Naive thymus-derived CD4-positive, alpha-beta T cell (primary cell): ENCODE measurements at regions not wholly inside any gene's neighbourhood (a gene's known extent, or its start where the extent isn't known, plus 50 kb on each side); places are given as distances from the start of the nearest gene placed in this dataset.

Experiments
- ATAC-seq: fragments of 150-1000 bp; cut with Tn5 transposase; 2 replicates; pipeline ENCODE4 v1.10.0; 2021; ENCODE audit warnings: mild to moderate bottlenecking, moderate library complexity
- CTCF ChIA-PET: fragments of 350-600 bp; sonication (Branson Sonifier 250); formaldehyde crosslinking; loops from one replicate; lab custom pipeline; 2021; ENCODE audit warnings: antibody characterized with exemption; lab: Charles Lee
- POLR2A ChIA-PET: fragments of 350-600 bp; sonication (Branson Sonifier 250); formaldehyde crosslinking; loops from one replicate; lab custom pipeline; 2021; ENCODE audit warnings: antibody characterized with exemption, inconsistent platforms; lab: Charles Lee
- DNase-seq, 9 donors: peaks; one replicate each; pipeline versions ENCODE4 v3.0.0 to v3.0.0-alpha.2; 2020 to 2022; ENCODE audit warnings: mixed read lengths in 1 of 9
- H3K27ac ChIP-seq: one replicate; pipeline ENCODE4 v1.7.0; 2013; ENCODE audit warnings: mild to moderate bottlenecking, low read depth, low read length, moderate library complexity
- H3K27me3 ChIP-seq, 2 donors: one replicate each; pipeline ENCODE4 v1.7.0; 2013; ENCODE audit warnings: low read length in 2 of 2, mild to moderate bottlenecking in 2 of 2, moderate library complexity in 2 of 2; ENCODE audit not compliant: control insufficient read depth in 2 of 2, insufficient read depth in 2 of 2
- H3K36me3 ChIP-seq, 3 experiments: 1 replicate in 2 of 3; 2 replicates in 1 of 3; pipeline ENCODE4 v1.7.0; 2013; ENCODE audit warnings: low read length in 3 of 3, mild to moderate bottlenecking in 3 of 3, moderate library complexity in 1 of 3; ENCODE audit not compliant: insufficient read depth in 3 of 3, control insufficient read depth in 2 of 3
- H3K4me1 ChIP-seq, 2 donors: one replicate each; pipeline ENCODE4 v1.7.0; 2013; ENCODE audit warnings: low read length in 2 of 2, mild to moderate bottlenecking in 2 of 2, moderate library complexity in 1 of 2; ENCODE audit not compliant: control insufficient read depth in 2 of 2, insufficient read depth in 2 of 2
- H3K4me3 ChIP-seq: 2 replicates; pipeline ENCODE4 v1.7.0; 2013; ENCODE audit warnings: mild to moderate bottlenecking, low read length
- H3K9me3 ChIP-seq, 3 experiments: 1 replicate in 2 of 3; 2 replicates in 1 of 3; pipeline ENCODE4 v1.7.0; 2013; ENCODE audit warnings: low read length in 3 of 3; ENCODE audit not compliant: control insufficient read depth in 2 of 3
- H3K27ac Mint-ChIP-seq, 9 donors: one replicate each; pipeline ENCODE4 v1.8.0; 2020 to 2022; ENCODE audit warnings: mixed read lengths in 9 of 9, mild to moderate bottlenecking in 8 of 9, moderate library complexity in 5 of 9, inconsistent platforms in 2 of 9
- H3K27me3 Mint-ChIP-seq, 5 donors: one replicate each; pipeline ENCODE4 v1.8.0; 2021 to 2022; ENCODE audit warnings: mixed read lengths in 5 of 5, mild to moderate bottlenecking in 1 of 5
- H3K36me3 Mint-ChIP-seq, 5 donors: one replicate each; pipeline ENCODE4 v1.8.0; 2020 to 2022; ENCODE audit warnings: mixed read lengths in 5 of 5, mild to moderate bottlenecking in 3 of 5, inconsistent platforms in 1 of 5
- H3K4me1 Mint-ChIP-seq, 7 donors: one replicate each; pipeline ENCODE4 v1.8.0; 2020 to 2022; ENCODE audit warnings: mixed read lengths in 7 of 7, mild to moderate bottlenecking in 3 of 7, inconsistent platforms in 1 of 7
- H3K4me3 Mint-ChIP-seq, 10 donors: one replicate each; pipeline ENCODE4 v1.8.0; 2020 to 2022; ENCODE audit warnings: mild to moderate bottlenecking in 10 of 10, mixed read lengths in 10 of 10, moderate library complexity in 6 of 10, inconsistent platforms in 2 of 10
- H3K9me3 Mint-ChIP-seq, 11 donors: one replicate each; pipeline ENCODE4 v1.8.0; 2020 to 2022; ENCODE audit warnings: mixed read lengths in 11 of 11, mild to moderate bottlenecking in 4 of 11, inconsistent platforms in 1 of 11, moderate library complexity in 1 of 11
- intact Hi-C, 2 donors: fragments of 100-400 bp; cut with micrococcal nuclease; formaldehyde crosslinking; loops; one replicate each; pipeline ENCODE4 v1.15.1; 2023

DNA sequence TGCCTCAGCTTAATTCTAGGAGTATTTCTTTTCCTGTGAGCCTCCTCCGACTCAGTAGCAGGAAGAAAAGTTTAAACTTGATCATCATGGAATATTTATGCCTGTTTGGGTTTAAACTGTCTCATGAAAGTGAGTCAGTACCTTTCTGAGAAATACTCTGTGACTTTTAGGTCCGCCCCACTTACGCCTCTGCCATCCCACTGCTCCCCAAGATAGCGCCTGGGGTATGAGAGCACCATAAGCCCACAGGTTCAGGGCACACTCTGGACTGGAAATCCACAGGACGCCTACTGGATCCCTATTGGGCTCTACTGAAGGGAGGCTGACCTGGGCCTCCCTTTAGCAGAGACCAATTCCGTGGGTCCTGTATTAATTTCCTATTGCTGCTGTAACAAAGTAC, 175.8 kb upstream of the CDH20 start:
- H3K27ac Mint-ChIP-seq = no peak overlapping the region
- no peak overlapping the region for H3K27ac ChIP-seq
- no peak overlapping the region for H3K4me3 Mint-ChIP-seq
- no peak for DNase-seq
- no peaks in the 10 kb centered on the region for H3K36me3 ChIP-seq
- intact Hi-C loops = no loop called here
- H3K36me3 Mint-ChIP-seq = no peaks in the 10 kb centered on the region
- POLR2A ChIA-PET = no interaction called here
- no peaks in the 10 kb centered on the region for H3K27me3 Mint-ChIP-seq
- ATAC-seq = no peak
- H3K9me3 Mint-ChIP-seq = peaks cover 0 to 6% (median 0%) of the 10 kb centered on the region in 11 donors
- no peak overlapping the region for H3K4me3 ChIP-seq
- H3K27me3 ChIP-seq = no peaks in the 10 kb centered on the region
- H3K4me1 Mint-ChIP-seq = no peaks in the 10 kb centered on the region
- H3K9me3 ChIP-seq = no peaks in the 10 kb centered on the region
- no peaks in the 10 kb centered on the region for H3K4me1 ChIP-seq
- CTCF ChIA-PET = no interaction called here

DNA sequence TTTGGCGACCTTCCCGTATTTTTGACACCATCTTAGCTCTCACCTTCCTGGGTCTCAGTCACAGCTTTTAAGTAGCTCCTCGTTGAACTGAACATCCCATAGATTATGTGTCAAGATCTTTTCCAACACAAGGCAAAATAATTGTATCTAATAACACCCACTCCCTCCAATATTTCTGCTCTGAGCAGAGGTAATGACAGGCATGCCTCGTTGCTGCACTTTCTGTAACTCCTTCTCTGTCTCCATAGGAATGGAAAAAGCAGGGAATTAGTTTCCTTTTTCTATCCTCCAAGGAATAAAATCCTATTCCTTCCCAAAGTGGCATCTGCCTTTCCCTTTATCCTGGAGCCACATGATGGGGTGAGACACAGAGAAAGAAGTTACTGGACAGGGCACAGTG, 174.0 kb upstream of the CDH20 start:
- POLR2A ChIA-PET = no interaction called here

DNA sequence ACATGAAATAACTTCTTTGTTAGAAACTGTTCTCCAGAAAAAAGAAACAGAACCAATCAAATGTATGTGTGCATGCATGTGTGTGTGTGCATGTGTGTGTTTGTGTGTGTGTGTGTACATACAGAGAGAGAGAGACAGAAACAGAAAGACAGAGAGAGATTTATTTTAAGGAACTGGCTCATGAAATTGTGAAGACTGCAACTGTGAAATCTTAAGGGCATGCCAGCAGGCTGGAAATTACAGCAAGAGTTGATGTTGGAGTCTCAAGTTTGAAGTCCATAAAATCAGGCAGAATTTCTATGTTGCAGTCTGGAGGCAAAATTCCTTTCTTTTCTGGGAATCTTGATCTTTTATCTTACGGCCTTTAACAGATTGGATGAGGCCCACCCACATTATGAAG, 168.9 kb upstream of the CDH20 start:
- H3K4me1 Mint-ChIP-seq = no peaks in the 10 kb centered on the region
- Histone ChIP-seq H3K36me3 (no peaks in the 10 kb centered on the region), H3K27ac (no peak overlapping the region), H3K4me1 (no peaks in the 10 kb centered on the region), H3K27me3 (no peaks in the 10 kb centered on the region), H3K9me3 (no peaks in the 10 kb centered on the region), H3K4me3 (no peak overlapping the region)
- H3K36me3 Mint-ChIP-seq = no peaks in the 10 kb centered on the region
- CTCF ChIA-PET = no interaction called here
- H3K9me3 Mint-ChIP-seq = peaks cover 0 to 5% (median 0%) of the 10 kb centered on the region in 11 donors
- POLR2A ChIA-PET = no interaction called here
- no peak overlapping the region for H3K4me3 Mint-ChIP-seq
- no peak overlapping the region for H3K27ac Mint-ChIP-seq
- peaks cover 0 to 3% (median 0%) of the 10 kb centered on the region in 5 donors for H3K27me3 Mint-ChIP-seq
- DNase-seq (no peak), ATAC-seq (no peak)
- intact Hi-C loops = no loop called here

More for the DNA sequence above, 174.0 kb upstream of the CDH20 start:
- H3K27me3 Mint-ChIP-seq = no peaks in the 10 kb centered on the region
- Histone ChIP-seq H3K4me3 (no peak overlapping the region), H3K27me3 (no peaks in the 10 kb centered on the region), H3K4me1 (no peaks in the 10 kb centered on the region), H3K36me3 (no peaks in the 10 kb centered on the region), H3K27ac (no peak overlapping the region), H3K9me3 (no peaks in the 10 kb centered on the region)
- H3K27ac Mint-ChIP-seq = no peak overlapping the region
- ATAC-seq (no peak), DNase-seq (no peak)
- no peak overlapping the region for H3K4me3 Mint-ChIP-seq
- no peaks in the 10 kb centered on the region for H3K4me1 Mint-ChIP-seq
- intact Hi-C loops = no loop called here
- CTCF ChIA-PET = no interaction called here
- H3K36me3 Mint-ChIP-seq = no peaks in the 10 kb centered on the region
- H3K9me3 Mint-ChIP-seq = peaks cover 0 to 6% (median 0%) of the 10 kb centered on the region in 11 donors

GRCh38 chr18:61167902-61168301, 165.3 kb upstream of the CDH20 start:
- no peak overlapping the region for H3K4me3 Mint-ChIP-seq
- H3K27ac Mint-ChIP-seq = no peak overlapping the region
- ChIA-PET CTCF (no interaction called here), POLR2A (no interaction called here)
- peaks cover 0 to 5% (median 2%) of the 10 kb centered on the region in 11 donors for H3K9me3 Mint-ChIP-seq
- no peak for DNase-seq
- intact Hi-C loops = no loop called here
- Histone ChIP-seq H3K36me3 (no peaks in the 10 kb centered on the region), H3K27ac (no peak overlapping the region), H3K4me3 (no peak overlapping the region), H3K27me3 (no peaks in the 10 kb centered on the region), H3K4me1 (no peaks in the 10 kb centered on the region), H3K9me3 (no peaks in the 10 kb centered on the region)
- ATAC-seq = no peak
- H3K36me3 Mint-ChIP-seq = no peaks in the 10 kb centered on the region
- H3K4me1 Mint-ChIP-seq = no peaks in the 10 kb centered on the region
- peaks cover 0 to 3% (median 0%) of the 10 kb centered on the region in 5 donors for H3K27me3 Mint-ChIP-seq

DNA sequence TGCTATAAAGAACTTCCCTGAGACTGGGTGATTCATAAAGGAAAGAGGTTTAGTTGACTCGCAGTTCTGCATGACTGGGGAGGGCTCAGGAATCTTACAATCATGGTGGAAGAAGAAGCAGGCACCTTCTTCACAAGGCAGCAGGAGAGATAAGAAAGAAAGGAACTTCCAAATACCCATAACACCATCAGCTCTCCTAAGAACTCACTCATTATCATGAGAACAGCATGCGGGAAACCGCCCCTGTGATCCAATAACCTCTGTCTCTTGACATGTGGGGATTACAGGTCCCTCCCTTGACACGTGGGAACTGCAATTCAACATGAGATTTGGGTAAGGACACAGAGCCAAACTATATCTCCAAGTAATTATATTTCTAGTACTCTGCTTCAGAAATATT, 163.8 kb upstream of the CDH20 start:
- H3K4me3 Mint-ChIP-seq = no peak overlapping the region
- H3K4me1 ChIP-seq = no peaks in the 10 kb centered on the region
- no peaks in the 10 kb centered on the region for H3K9me3 ChIP-seq
- H3K27ac Mint-ChIP-seq = no peak overlapping the region
- ATAC-seq = no peak
- no peaks in the 10 kb centered on the region for H3K36me3 ChIP-seq
- H3K4me1 Mint-ChIP-seq = no peaks in the 10 kb centered on the region
- peaks cover 0 to 3% (median 0%) of the 10 kb centered on the region in 5 donors for H3K27me3 Mint-ChIP-seq
- ChIA-PET CTCF (no interaction called here), POLR2A (no interaction called here)
- H3K9me3 Mint-ChIP-seq = peaks cover 0 to 4% (median under 1%) of the 10 kb centered on the region in 11 donors
- intact Hi-C loops = no loop called here
- H3K27ac ChIP-seq = no peak overlapping the region
- no peak overlapping the region for H3K4me3 ChIP-seq
- no peak for DNase-seq
- no peaks in the 10 kb centered on the region for H3K27me3 ChIP-seq
- H3K36me3 Mint-ChIP-seq = no peaks in the 10 kb centered on the region

DNA sequence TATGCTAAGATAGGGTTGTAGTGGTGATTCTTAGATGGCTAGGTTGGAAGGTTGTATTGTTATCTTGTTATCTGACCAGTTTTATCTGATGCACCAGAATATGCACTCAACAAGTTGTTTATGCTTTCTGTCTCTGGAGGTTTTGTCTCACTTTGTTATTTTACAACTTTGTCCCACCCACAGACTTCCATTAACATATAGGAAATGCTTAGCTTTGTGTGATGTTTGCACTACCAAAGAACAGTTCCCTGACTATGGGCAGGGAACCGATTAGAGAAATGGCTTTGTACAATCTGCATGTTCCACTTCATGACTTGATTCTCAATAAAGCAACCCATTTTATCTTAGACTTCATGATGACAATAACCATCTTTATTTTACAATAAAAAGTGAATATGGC, 160.6 kb upstream of the CDH20 start:
- intact Hi-C loops = no loop called here
- no peaks in the 10 kb centered on the region for H3K36me3 Mint-ChIP-seq
- no peaks in the 10 kb centered on the region for H3K27me3 ChIP-seq
- H3K4me3 ChIP-seq = no peak overlapping the region
- H3K4me1 Mint-ChIP-seq = no peaks in the 10 kb centered on the region
- DNase-seq (no peak), ATAC-seq (no peak)
- H3K9me3 ChIP-seq = no peaks in the 10 kb centered on the region
- no peak overlapping the region for H3K27ac ChIP-seq
- H3K27me3 Mint-ChIP-seq = no peaks in the 10 kb centered on the region
- no peaks in the 10 kb centered on the region for H3K4me1 ChIP-seq
- H3K27ac Mint-ChIP-seq = no peak overlapping the region
- H3K36me3 ChIP-seq = no peaks in the 10 kb centered on the region
- ChIA-PET POLR2A (no interaction called here), CTCF (no interaction called here)
- peaks cover 0 to 9% (median 1%) of the 10 kb centered on the region in 11 donors for H3K9me3 Mint-ChIP-seq
- no peak overlapping the region for H3K4me3 Mint-ChIP-seq

GRCh38 chr18:61173554-61173953, 159.7 kb upstream of the CDH20 start:
- CTCF ChIA-PET = no interaction called here
- H3K27ac Mint-ChIP-seq = no peak overlapping the region
- H3K36me3 Mint-ChIP-seq = no peaks in the 10 kb centered on the region
- Histone ChIP-seq H3K27ac (no peak overlapping the region), H3K9me3 (no peaks in the 10 kb centered on the region), H3K27me3 (no peaks in the 10 kb centered on the region), H3K36me3 (no peaks in the 10 kb centered on the region), H3K4me1 (no peaks in the 10 kb centered on the region), H3K4me3 (no peak overlapping the region)
- intact Hi-C loops = no loop called here
- H3K27me3 Mint-ChIP-seq = no peaks in the 10 kb centered on the region
- ATAC-seq = no peak
- POLR2A ChIA-PET = no interaction called here
- no peak overlapping the region for H3K4me3 Mint-ChIP-seq
- no peaks in the 10 kb centered on the region for H3K4me1 Mint-ChIP-seq
- DNase-seq = no peak
- peaks cover 0 to 11% (median 3%) of the 10 kb centered on the region in 11 donors for H3K9me3 Mint-ChIP-seq
